GM23338 (cell line): ENCODE measurements at regions not wholly inside any gene's neighbourhood (a gene's known extent, or its start where the extent isn't known, plus 50 kb on each side); places are given as distances from the start of the nearest gene placed in this dataset.

Experiments
- ATAC-seq: fragments of 200-7000 bp; cut with Tn5 transposase; 3 replicates; pipeline ENCODE4 v1.9.1; 2020
- DNase-seq: peaks from one replicate; pipeline ENCODE4 v3.0.0-alpha.2; 2015; ENCODE audit warnings: low spot score
- H2AFZ ChIP-seq: fragments of 200-600 bp; sonication (generic); 2 replicates; pipeline ENCODE4 v1.8.0; 2016; ENCODE audit warnings: antibody characterized with exemption, mild to moderate bottlenecking, moderate library complexity
- H3F3A ChIP-seq: fragments of 200-600 bp; sonication (generic); replicated peaks from 2 replicates; pipeline ENCODE4 v1.8.0; 2017; ENCODE audit warnings: antibody characterized with exemption, mixed run types, low read depth
- H3K27ac ChIP-seq: fragments of 200-600 bp; sonication (generic); 2 replicates; pipeline ENCODE4 v1.6.1; 2016; ENCODE audit warnings: low read depth
- H3K27me3 ChIP-seq: fragments of 200-600 bp; sonication (generic); 2 replicates; pipeline ENCODE4 v1.8.0; 2016; ENCODE audit warnings: mild to moderate bottlenecking, mixed run types, moderate library complexity; ENCODE audit not compliant: insufficient read depth
- H3K36me3 ChIP-seq: fragments of 200-600 bp; sonication (generic); 2 replicates; pipeline ENCODE4 v1.8.0; 2016; ENCODE audit warnings: mild to moderate bottlenecking; ENCODE audit not compliant: insufficient read depth
- H3K4me1 ChIP-seq: fragments of 200-600 bp; sonication (generic); 2 replicates; pipeline ENCODE4 v1.8.0; 2016; ENCODE audit warnings: mild to moderate bottlenecking, moderate library complexity; ENCODE audit not compliant: insufficient read depth
- H3K4me2 ChIP-seq: fragments of 200-600 bp; sonication (generic); 2 replicates; pipeline ENCODE4 v1.7.1; 2017; ENCODE audit warnings: mixed run types
- H3K4me3 ChIP-seq: fragments of 200-600 bp; sonication (generic); 2 replicates; pipeline ENCODE4 v1.6.1; 2016; ENCODE audit warnings: mixed run types
- H3K79me2 ChIP-seq: fragments of 200-600 bp; sonication (generic); replicated peaks from 2 replicates; pipeline ENCODE4 v1.8.0; 2017; ENCODE audit warnings: mild to moderate bottlenecking; ENCODE audit not compliant: insufficient read depth
- H3K9me2 ChIP-seq: fragments of 200-600 bp; sonication (generic); 2 replicates; pipeline ENCODE4 v1.8.0; 2017; ENCODE audit not compliant: insufficient read depth
- H4K20me1 ChIP-seq: fragments of 200-600 bp; sonication (generic); replicated peaks from 2 replicates; pipeline ENCODE4 v1.8.0; 2017; ENCODE audit warnings: mild to moderate bottlenecking; ENCODE audit not compliant: insufficient read depth
- H3K27ac Mint-ChIP-seq: 2 replicates; pipeline ENCODE4 v1.8.0; 2020; ENCODE audit warnings: inconsistent platforms, mild to moderate bottlenecking, moderate library complexity, mixed read lengths
- H3K27me3 Mint-ChIP-seq: 3 replicates; pipeline ENCODE4 v1.8.0; 2022; ENCODE audit warnings: low read depth, mild to moderate bottlenecking, moderate library complexity, mixed read lengths, inconsistent platforms; ENCODE audit not compliant: insufficient read depth, poor library complexity
- H3K36me3 Mint-ChIP-seq: 3 replicates; pipeline ENCODE4 v1.8.0; 2021; ENCODE audit warnings: low read depth, mild to moderate bottlenecking, inconsistent platforms, moderate library complexity, mixed read lengths
- H3K4me1 Mint-ChIP-seq: 3 replicates; pipeline ENCODE4 v1.8.0; 2020; ENCODE audit warnings: mild to moderate bottlenecking, inconsistent platforms, mixed read lengths
- H3K4me3 Mint-ChIP-seq: 3 replicates; pipeline ENCODE4 v1.8.0; 2021; ENCODE audit warnings: moderate library complexity, mild to moderate bottlenecking, inconsistent platforms, mixed read lengths
- H3K9me3 Mint-ChIP-seq: 3 replicates; pipeline ENCODE4 v1.8.0; 2020; ENCODE audit warnings: moderate library complexity, mild to moderate bottlenecking, inconsistent platforms, mixed read lengths
- CREB1 ChIP-seq: fragments of 250-450 bp; sonication (Bioruptor Pico); IDR thresholded peaks from 2 replicates; pipeline ENCODE4 v1.5.0; 2020; ENCODE audit warnings: low read depth, mild to moderate bottlenecking, moderate library complexity
- CTCF ChIP-seq, 2 experiments: fragments of 200-600 bp in 1 of 2; sonication (generic) in 1 of 2; conservative IDR thresholded peaks; 2 replicates each; pipeline versions ENCODE4 v1.5.1 to v1.6.1; 2016 to 2017; ENCODE audit warnings: antibody characterized with exemption in 2 of 2, low read depth in 2 of 2, mild to moderate bottlenecking in 2 of 2, moderate library complexity in 1 of 2
- ETS1 ChIP-seq: IDR thresholded peaks from 2 replicates; pipeline ENCODE4 v1.6.1; 2016; ENCODE audit warnings: antibody characterized with exemption
- EZH2 ChIP-seq: fragments of 200-600 bp; sonication (generic); IDR thresholded peaks from one replicate; pipeline ENCODE4 v1.8.0; 2017; ENCODE audit warnings: antibody characterized with exemption, mild to moderate bottlenecking, low read depth; ENCODE audit not compliant: unreplicated experiment
- EZH2phosphoT487 ChIP-seq: fragments of 200-600 bp; sonication (generic); IDR thresholded peaks from one replicate; pipeline ENCODE4 v1.8.1; 2018; ENCODE audit warnings: antibody characterized with exemption; ENCODE audit not compliant: unreplicated experiment
- JUNB ChIP-seq: IDR thresholded peaks from one replicate; pipeline ENCODE4 v1.6.1; 2016; ENCODE audit warnings: antibody characterized with exemption; ENCODE audit not compliant: unreplicated experiment
- NANOG ChIP-seq: IDR thresholded peaks from 2 replicates; pipeline ENCODE4 v1.6.1; 2016; ENCODE audit warnings: antibody characterized with exemption, borderline replicate concordance
- POLR2AphosphoS5 ChIP-seq: IDR thresholded peaks from 2 replicates; pipeline ENCODE4 v1.6.1; 2016; ENCODE audit warnings: antibody characterized with exemption, low read depth
- REST ChIP-seq: IDR thresholded peaks from one replicate; pipeline ENCODE4 v1.6.1; 2018; ENCODE audit warnings: antibody characterized with exemption; ENCODE audit not compliant: unreplicated experiment
- STAT1 ChIP-seq: IDR thresholded peaks from one replicate; pipeline ENCODE4 v1.6.1; 2016; ENCODE audit warnings: antibody characterized with exemption; ENCODE audit not compliant: unreplicated experiment
- ZNF114 ChIP-seq: fragments of 250-450 bp; sonication (Bioruptor Pico); IDR thresholded peaks from 2 replicates; pipeline ENCODE4 v1.5.0; 2020; ENCODE audit warnings: mild to moderate bottlenecking, moderate library complexity
- ZNF331 ChIP-seq: fragments of 250-450 bp; sonication (Bioruptor Pico); IDR thresholded peaks from 2 replicates; pipeline ENCODE4 v1.5.0; 2020; ENCODE audit warnings: low read depth, mild to moderate bottlenecking, moderate library complexity
- TF ChIP-seq, protein P1 (sequence below): fragments of 250-450 bp; sonication (Bioruptor Pico); IDR thresholded peaks from 2 replicates; pipeline ENCODE4 v1.5.0; 2020; ENCODE audit warnings: mild to moderate bottlenecking, moderate library complexity

DNA sequence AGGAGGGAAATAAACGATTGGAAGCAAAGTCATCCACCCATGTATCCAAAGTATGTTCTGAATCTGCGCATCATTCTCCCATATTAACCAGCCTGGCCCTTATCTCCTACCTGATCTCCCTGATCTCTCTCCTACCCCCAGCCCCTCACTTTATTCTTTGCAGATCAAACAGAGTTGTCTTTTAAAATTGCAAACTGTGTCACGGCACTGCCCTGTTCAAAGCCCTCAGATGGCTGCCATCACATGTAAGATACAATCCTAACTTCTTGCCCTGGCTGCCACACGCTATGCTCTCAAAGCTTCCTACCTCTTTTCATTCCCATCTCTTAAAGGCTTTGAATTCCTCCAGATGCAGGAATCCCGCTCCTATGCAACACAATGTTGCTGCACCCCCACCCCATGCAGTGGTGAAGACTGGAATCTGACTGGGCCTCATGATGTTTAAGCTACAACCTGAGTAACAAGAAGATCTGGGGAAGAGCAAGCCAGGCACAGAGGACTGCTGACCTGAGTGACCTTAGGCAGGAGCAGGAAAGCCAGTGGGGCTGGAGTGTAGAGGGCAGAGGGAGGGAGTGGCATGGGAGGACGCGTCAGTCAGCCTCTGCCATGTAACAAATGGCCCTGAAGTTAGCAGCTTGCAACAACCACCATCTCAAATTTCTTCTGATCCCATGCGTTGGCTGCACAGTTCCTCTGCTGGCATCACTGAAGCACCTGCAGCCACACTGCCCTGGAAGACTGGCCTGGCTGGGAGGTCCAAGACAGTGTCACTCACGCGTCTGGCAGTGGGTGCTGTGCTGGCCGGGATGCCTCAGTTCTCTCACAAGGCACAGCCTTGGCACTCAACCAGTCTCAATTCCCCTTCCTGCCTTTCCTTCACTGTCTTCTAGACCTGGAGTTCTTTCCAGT is 382.8 kb downstream of the BCL11B start:
- H3K4me3 ChIP-seq, result no peak overlapping the region
- no peaks in the 10 kb centered on the region for H4K20me1 ChIP-seq
- Mint-ChIP-seq H3K9me3 (peaks cover 3% of the 10 kb centered on the region), H3K4me1 (peaks cover 11% of the 10 kb centered on the region), H3K27ac (no peak overlapping the region), H3K27me3 (peaks cover 9% of the 10 kb centered on the region), H3K4me3 (no peak overlapping the region), H3K36me3 (no peaks in the 10 kb centered on the region; the same call in 1 of the 3 replicates)
- no peaks in the 10 kb centered on the region for H3K27me3 ChIP-seq
- ATAC-seq, result peak; percentile 53
- no peaks in the 10 kb centered on the region for H3K36me3 ChIP-seq
- H3K27ac ChIP-seq, result no peak overlapping the region
- H3K79me2 ChIP-seq, result no peaks in the 10 kb centered on the region
- H3K4me2 ChIP-seq, result no peak overlapping the region
- H3K9me2 ChIP-seq, result no peaks in the 10 kb centered on the region; the same call in 1 of the 2 replicates
- H3F3A ChIP-seq, result no peaks in the 10 kb centered on the region
- DNase-seq, result peak; percentile 57
- no peaks in the 10 kb centered on the region; the same call in 1 of the 2 replicates for H3K4me1 ChIP-seq
- no peak for TF ChIP-seq ZNF114 (CRISPR knock-in tag)
- no peak for TF ChIP-seq ETS1
- TF ChIP-seq, protein P1, sequence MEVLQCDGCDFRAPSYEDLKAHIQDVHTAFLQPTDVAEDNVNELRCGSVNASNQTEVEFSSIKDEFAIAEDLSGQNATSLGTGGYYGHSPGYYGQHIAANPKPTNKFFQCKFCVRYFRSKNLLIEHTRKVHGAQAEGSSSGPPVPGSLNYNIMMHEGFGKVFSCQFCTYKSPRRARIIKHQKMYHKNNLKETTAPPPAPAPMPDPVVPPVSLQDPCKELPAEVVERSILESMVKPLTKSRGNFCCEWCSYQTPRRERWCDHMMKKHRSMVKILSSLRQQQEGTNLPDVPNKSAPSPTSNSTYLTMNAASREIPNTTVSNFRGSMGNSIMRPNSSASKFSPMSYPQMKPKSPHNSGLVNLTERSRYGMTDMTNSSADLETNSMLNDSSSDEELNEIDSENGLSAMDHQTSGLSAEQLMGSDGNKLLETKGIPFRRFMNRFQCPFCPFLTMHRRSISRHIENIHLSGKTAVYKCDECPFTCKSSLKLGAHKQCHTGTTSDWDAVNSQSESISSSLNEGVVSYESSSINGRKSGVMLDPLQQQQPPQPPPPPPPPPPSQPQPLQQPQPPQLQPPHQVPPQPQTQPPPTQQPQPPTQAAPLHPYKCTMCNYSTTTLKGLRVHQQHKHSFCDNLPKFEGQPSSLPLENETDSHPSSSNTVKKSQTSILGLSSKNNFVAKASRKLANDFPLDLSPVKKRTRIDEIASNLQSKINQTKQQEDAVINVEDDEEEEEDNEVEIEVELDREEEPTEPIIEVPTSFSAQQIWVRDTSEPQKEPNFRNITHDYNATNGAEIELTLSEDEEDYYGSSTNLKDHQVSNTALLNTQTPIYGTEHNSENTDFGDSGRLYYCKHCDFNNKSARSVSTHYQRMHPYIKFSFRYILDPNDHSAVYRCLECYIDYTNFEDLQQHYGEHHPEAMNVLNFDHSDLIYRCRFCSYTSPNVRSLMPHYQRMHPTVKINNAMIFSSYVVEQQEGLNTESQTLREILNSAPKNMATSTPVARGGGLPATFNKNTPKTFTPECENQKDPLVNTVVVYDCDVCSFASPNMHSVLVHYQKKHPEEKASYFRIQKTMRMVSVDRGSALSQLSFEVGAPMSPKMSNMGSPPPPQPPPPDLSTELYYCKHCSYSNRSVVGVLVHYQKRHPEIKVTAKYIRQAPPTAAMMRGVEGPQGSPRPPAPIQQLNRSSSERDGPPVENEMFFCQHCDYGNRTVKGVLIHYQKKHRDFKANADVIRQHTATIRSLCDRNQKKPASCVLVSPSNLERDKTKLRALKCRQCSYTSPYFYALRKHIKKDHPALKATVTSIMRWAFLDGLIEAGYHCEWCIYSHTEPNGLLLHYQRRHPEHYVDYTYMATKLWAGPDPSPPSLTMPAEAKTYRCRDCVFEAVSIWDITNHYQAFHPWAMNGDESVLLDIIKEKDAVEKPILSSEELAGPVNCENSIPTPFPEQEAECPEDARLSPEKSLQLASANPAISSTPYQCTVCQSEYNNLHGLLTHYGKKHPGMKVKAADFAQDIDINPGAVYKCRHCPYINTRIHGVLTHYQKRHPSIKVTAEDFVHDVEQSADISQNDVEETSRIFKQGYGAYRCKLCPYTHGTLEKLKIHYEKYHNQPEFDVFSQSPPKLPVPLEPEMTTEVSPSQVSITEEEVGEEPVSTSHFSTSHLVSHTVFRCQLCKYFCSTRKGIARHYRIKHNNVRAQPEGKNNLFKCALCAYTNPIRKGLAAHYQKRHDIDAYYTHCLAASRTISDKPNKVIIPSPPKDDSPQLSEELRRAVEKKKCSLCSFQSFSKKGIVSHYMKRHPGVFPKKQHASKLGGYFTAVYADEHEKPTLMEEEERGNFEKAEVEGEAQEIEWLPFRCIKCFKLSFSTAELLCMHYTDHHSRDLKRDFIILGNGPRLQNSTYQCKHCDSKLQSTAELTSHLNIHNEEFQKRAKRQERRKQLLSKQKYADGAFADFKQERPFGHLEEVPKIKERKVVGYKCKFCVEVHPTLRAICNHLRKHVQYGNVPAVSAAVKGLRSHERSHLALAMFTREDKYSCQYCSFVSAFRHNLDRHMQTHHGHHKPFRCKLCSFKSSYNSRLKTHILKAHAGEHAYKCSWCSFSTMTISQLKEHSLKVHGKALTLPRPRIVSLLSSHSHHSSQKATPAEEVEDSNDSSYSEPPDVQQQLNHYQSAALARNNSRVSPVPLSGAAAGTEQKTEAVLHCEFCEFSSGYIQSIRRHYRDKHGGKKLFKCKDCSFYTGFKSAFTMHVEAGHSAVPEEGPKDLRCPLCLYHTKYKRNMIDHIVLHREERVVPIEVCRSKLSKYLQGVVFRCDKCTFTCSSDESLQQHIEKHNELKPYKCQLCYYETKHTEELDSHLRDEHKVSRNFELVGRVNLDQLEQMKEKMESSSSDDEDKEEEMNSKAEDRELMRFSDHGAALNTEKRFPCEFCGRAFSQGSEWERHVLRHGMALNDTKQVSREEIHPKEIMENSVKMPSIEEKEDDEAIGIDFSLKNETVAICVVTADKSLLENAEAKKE (CRISPR knock-in tag), result no peak
- TF ChIP-seq ZNF331, result no peak
- TF ChIP-seq CREB1 (CRISPR knock-in tag), result no peak
- TF ChIP-seq EZH2, result no peak
- TF ChIP-seq STAT1, result no peak
- TF ChIP-seq JUNB, result no peak
- TF ChIP-seq POLR2AphosphoS5, result no peak
- TF ChIP-seq NANOG, result no peak
- TF ChIP-seq EZH2phosphoT487, result no peak
- TF ChIP-seq REST, result no peak
- no peak for TF ChIP-seq CTCF (conservative IDR thresholded peaks at IDR 0.05; ENCODE audit: low read depth in 2 of 2)
- H2AFZ ChIP-seq, result no peak overlapping the region
